OCI-LY3 (cell line): ENCODE measurements at regions not wholly inside any gene's neighbourhood (a gene's known extent, or its start where the extent isn't known, plus 50 kb on each side); places are given as distances from the start of the nearest gene placed in this dataset.

Experiments
- CTCF ChIP-seq: fragments of 200-600, 300-600 bp; sonication (generic); IDR thresholded peaks from 2 replicates; pipeline ENCODE4 v1.5.1; 2014; ENCODE audit warnings: antibody characterized with exemption, low read length, low read depth
- EZH2phosphoT487 ChIP-seq: fragments of 200-600 bp; shearing (Covaris generic); IDR thresholded peaks from 2 replicates; pipeline ENCODE4 v1.6.1; 2018; ENCODE audit warnings: antibody characterized with exemption, mixed run types, low read depth

GRCh38 chr5:79888643-79889042 is 102.4 kb downstream of the MTX3 start:
- TF ChIP-seq CTCF (no peak), EZH2phosphoT487 (no peak)
